Ectodermal cell (in vitro differentiated cells): ENCODE measurements at regions not wholly inside any gene's neighbourhood (a gene's known extent, or its start where the extent isn't known, plus 50 kb on each side); places are given as distances from the start of the nearest gene placed in this dataset.

ENCODE experiments used
- H3K27ac ChIP-seq: 2 replicates; pipeline ENCODE4 v1.7.0; 2013; ENCODE audit warnings: mild to moderate bottlenecking, low read depth, low read length; ENCODE audit not compliant: insufficient read depth, poor library complexity, severe bottlenecking
- H3K27me3 ChIP-seq: 2 replicates; pipeline ENCODE4 v1.7.0; 2013; ENCODE audit warnings: mild to moderate bottlenecking, low read length; ENCODE audit not compliant: insufficient read depth, control insufficient read depth, poor library complexity, severe bottlenecking
- H3K36me3 ChIP-seq: one replicate; pipeline ENCODE4 v1.7.0; 2013; ENCODE audit warnings: low read length; ENCODE audit not compliant: control insufficient read depth, insufficient read depth
- H3K4me1 ChIP-seq: one replicate; pipeline ENCODE4 v1.7.0; 2013; ENCODE audit warnings: low read length; ENCODE audit not compliant: control insufficient read depth, insufficient read depth
- H3K4me3 ChIP-seq: 2 replicates; pipeline ENCODE4 v1.7.0; 2013; ENCODE audit warnings: low read depth, low read length, control low read depth; ENCODE audit not compliant: insufficient read depth
- H3K9me3 ChIP-seq: 2 replicates; pipeline ENCODE4 v1.7.0; 2013; ENCODE audit warnings: mild to moderate bottlenecking, low read length, moderate library complexity; ENCODE audit not compliant: control insufficient read depth
- WGBS, 2 experiments: methylation state at CpG; one replicate each; pipeline ENCODE4 v1.1.7; 2013; ENCODE audit warnings: missing lambda C conversion rate in 2 of 2; 5-methylcytosine and 5-hydroxymethylcytosine counted together

DNA sequence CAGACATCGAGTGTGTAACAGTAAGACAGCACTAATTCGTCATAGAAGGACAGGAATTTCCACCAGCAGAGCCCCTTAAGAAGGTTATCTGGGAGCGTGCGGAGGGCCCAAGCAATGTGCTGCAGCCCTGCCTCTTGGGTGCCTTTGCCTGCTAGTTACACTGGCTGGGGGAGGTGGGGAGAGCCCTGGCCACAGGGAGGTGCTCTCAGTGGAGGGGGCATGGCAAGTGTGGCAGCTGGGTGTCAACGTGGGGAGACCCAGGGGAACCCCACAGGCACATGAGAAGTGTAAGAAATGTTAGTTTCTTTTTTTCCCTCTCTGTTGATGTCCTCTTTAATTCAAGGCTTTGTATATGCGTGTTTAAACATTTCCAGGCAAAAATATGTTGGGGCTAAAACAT, 50.9 kb upstream of the TMTC4 start:
- Histone ChIP-seq H3K9me3 (no peaks in the 10 kb centered on the region), H3K36me3 (no peaks in the 10 kb centered on the region), H3K27ac (no peak overlapping the region), H3K4me1 (no peaks in the 10 kb centered on the region), H3K4me3 (no peak overlapping the region), H3K27me3 (no peaks in the 10 kb centered on the region)
- WGBS, 2 experiments: 90 to 93% methylated on average over 6 of the region's 6 CpGs

DNA sequence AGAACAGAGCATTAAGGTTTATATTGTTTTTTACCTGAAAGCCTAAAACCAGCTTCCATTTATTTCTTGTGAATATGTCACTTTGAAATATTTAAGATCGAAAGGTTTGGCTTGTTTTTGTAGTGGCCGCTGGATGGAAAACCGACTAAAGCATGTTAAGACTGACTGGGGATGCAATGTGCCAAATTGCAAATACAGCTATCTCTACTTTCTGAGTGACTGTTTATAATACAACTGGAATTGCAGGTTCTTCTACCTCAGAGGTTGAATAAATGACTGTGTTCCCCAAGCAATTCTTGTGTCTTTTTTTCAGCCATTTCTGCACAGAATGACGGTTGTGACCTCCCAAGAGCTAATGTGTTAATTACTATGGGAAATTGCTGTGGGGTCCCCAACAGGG, 50.0 kb upstream of the TMTC4 start:
- H3K27me3 ChIP-seq: no peaks in the 10 kb centered on the region
- H3K4me3 ChIP-seq: no peak overlapping the region
- no peak overlapping the region for H3K27ac ChIP-seq
- no peaks in the 10 kb centered on the region for H3K36me3 ChIP-seq
- H3K4me1 ChIP-seq: no peaks in the 10 kb centered on the region
- no peaks in the 10 kb centered on the region for H3K9me3 ChIP-seq
- 94 to 97% methylated on average over 4 of the region's 4 CpGs for WGBS, 2 experiments
